ENCODE measurements at regions not wholly inside any gene's neighbourhood (a gene's known extent, or its start where the extent isn't known, plus 50 kb on each side); places are given as distances from the start of the nearest gene placed in this dataset.
"Not testable (repeated sequence)": the region's sequence is repeated elsewhere in the genome, so short reads cannot be mapped to it uniquely, and the experiment has no call there.

DNA sequence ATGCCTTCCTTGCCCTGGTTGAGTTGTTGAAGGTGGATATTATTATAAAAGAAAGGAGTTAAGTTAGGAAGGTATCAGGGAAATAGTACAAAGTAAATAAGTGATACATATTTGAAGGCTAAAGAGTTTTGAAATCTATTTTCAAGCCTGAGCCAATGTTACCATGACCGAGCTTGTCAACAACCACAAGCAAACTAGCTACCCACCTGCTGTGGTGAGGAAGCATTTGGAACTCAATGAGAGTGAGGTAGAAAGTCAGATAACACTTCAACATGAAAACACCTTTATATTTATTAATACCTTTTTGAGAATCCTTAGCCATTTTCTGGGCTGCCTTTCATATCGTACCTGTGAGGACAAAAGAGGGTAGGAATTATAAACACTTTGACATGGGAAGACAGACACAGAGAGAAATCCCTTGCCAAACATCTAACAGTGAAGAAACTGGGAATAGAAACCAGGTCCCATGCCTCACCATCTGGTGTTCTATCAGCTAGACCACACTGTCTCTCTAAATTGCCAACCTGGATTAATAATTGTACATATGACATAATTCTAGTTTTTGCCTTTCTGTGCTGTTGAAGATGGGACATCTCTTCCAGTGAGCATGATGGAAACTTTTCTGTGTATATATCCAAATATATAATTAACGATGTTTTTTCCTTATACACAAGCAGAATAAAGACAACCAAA is 606.4 kb upstream of the NR3C2 start:
- no peak overlapping the region for H3K4me3 Mint-ChIP-seq (ENCODE audit: unreplicated experiment)
- H3K9me3 Mint-ChIP-seq (ENCODE audit: unreplicated experiment), result no peaks in the 10 kb centered on the region
- no peaks in the 10 kb centered on the region for H3K4me1 Mint-ChIP-seq (ENCODE audit: low read depth, unreplicated experiment)
- Histone ChIP-seq H3K4me1 (no peaks in the 10 kb centered on the region), H3K4me3 (ENCODE audit: low read depth, low read length) (no peak overlapping the region), H3K36me3 (ENCODE audit: control insufficient read depth, insufficient read depth, low read length) (no peaks in the 10 kb centered on the region), H3K9me3 (no peaks in the 10 kb centered on the region), H3K27me3 (replicated peaks; ENCODE audit: control insufficient read depth, insufficient read depth, low read length) (no peaks in the 10 kb centered on the region)
- TF ChIP-seq, protein P1, sequence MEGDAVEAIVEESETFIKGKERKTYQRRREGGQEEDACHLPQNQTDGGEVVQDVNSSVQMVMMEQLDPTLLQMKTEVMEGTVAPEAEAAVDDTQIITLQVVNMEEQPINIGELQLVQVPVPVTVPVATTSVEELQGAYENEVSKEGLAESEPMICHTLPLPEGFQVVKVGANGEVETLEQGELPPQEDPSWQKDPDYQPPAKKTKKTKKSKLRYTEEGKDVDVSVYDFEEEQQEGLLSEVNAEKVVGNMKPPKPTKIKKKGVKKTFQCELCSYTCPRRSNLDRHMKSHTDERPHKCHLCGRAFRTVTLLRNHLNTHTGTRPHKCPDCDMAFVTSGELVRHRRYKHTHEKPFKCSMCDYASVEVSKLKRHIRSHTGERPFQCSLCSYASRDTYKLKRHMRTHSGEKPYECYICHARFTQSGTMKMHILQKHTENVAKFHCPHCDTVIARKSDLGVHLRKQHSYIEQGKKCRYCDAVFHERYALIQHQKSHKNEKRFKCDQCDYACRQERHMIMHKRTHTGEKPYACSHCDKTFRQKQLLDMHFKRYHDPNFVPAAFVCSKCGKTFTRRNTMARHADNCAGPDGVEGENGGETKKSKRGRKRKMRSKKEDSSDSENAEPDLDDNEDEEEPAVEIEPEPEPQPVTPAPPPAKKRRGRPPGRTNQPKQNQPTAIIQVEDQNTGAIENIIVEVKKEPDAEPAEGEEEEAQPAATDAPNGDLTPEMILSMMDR (IDR thresholded peaks at IDR 0.05; ENCODE audit: insufficient read depth in 1 of 2, low read depth in 1 of 2, low read length in 1 of 2, severe bottlenecking in 1 of 2, unreplicated experiment in 1 of 2), result no peak
- ChIA-PET CTCF (no interaction called here), POLR2A (no interaction called here)
- intact Hi-C loops (cut with micrococcal nuclease; ENCODE audit: unreplicated experiment), result no loop called here
- no TSS peak for BruUV-seq (replicated peaks)
- H3K36me3 Mint-ChIP-seq (ENCODE audit: insufficient read depth, unreplicated experiment), result no peaks in the 10 kb centered on the region
- H3K27ac Mint-ChIP-seq (ENCODE audit: unreplicated experiment), result no peak overlapping the region
- no peak for DNase-seq
- H3K27me3 Mint-ChIP-seq (ENCODE audit: insufficient read depth, unreplicated experiment), result peaks cover 5% of the 10 kb centered on the region

DNA sequence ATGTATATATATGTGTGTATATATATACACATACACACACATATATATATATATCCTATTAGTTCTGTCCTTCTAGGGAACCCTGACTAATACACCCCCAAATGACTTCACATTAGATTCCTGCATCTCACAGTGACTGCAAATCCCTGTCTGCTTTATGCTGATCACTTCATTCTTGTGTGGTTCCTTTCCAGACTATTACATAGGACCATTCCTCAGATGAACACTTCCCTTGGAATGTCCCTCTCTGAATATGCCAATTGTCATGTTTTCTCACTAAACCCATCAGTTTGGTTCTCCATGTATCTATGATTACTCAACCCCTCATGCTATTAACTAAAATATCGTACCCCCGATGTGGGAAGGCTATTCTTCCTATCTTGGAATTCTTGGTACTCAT is 605.2 kb upstream of the NR3C2 start:
- no peaks in the 10 kb centered on the region for H3K9me3 Mint-ChIP-seq (ENCODE audit: unreplicated experiment)
- Histone ChIP-seq H3K4me1 (no peaks in the 10 kb centered on the region), H3K27me3 (replicated peaks; ENCODE audit: control insufficient read depth, insufficient read depth, low read length) (no peaks in the 10 kb centered on the region), H3K9me3 (no peaks in the 10 kb centered on the region), H3K4me3 (ENCODE audit: low read depth, low read length) (no peak overlapping the region), H3K36me3 (ENCODE audit: control insufficient read depth, insufficient read depth, low read length) (no peaks in the 10 kb centered on the region)
- no TSS peak for BruUV-seq (replicated peaks)
- POLR2A ChIA-PET, result no interaction called here
- H3K36me3 Mint-ChIP-seq (ENCODE audit: insufficient read depth, unreplicated experiment), result no peaks in the 10 kb centered on the region
- H3K27me3 Mint-ChIP-seq (ENCODE audit: insufficient read depth, unreplicated experiment), result peaks cover 5% of the 10 kb centered on the region
- no peak overlapping the region for H3K27ac Mint-ChIP-seq (ENCODE audit: unreplicated experiment)
- TF ChIP-seq, protein P1 (IDR thresholded peaks at IDR 0.05; ENCODE audit: insufficient read depth in 1 of 2, low read depth in 1 of 2, low read length in 1 of 2, severe bottlenecking in 1 of 2, unreplicated experiment in 1 of 2), result no peak
- CTCF ChIA-PET, result no interaction called here
- H3K4me1 Mint-ChIP-seq (ENCODE audit: low read depth, unreplicated experiment), result no peaks in the 10 kb centered on the region
- intact Hi-C loops (cut with micrococcal nuclease; ENCODE audit: unreplicated experiment), result no loop called here
- H3K4me3 Mint-ChIP-seq (ENCODE audit: unreplicated experiment), result no peak overlapping the region
- no peak for DNase-seq

DNA sequence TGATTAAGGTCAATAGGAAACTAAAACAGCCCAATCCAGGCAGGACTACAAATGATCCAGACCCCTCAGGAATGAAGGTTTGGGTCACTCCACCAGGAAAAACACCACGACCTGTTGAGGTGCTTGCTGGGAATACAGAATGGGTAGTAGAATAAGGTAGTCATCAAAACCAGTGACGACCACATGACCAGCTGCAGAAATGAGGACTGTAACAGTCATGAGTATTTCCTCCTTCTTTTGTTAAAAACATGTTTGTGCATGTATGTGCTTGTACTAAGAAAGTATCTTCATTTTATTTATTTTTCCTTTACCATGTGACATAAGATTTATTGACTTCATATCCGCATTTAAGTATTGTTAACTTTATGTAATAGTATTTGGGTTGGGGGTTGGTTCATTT is 603.5 kb upstream of the NR3C2 start:
- Mint-ChIP-seq H3K36me3 (ENCODE audit: insufficient read depth, unreplicated experiment) (no peaks in the 10 kb centered on the region), H3K9me3 (ENCODE audit: unreplicated experiment) (no peaks in the 10 kb centered on the region), H3K4me1 (ENCODE audit: low read depth, unreplicated experiment) (no peaks in the 10 kb centered on the region), H3K4me3 (ENCODE audit: unreplicated experiment) (no peak overlapping the region), H3K27me3 (ENCODE audit: insufficient read depth, unreplicated experiment) (peaks cover 5% of the 10 kb centered on the region), H3K27ac (ENCODE audit: unreplicated experiment) (no peak overlapping the region)
- intact Hi-C loops (cut with micrococcal nuclease; ENCODE audit: unreplicated experiment), result no loop called here
- Histone ChIP-seq H3K36me3 (ENCODE audit: control insufficient read depth, insufficient read depth, low read length) (no peaks in the 10 kb centered on the region), H3K27me3 (replicated peaks; ENCODE audit: control insufficient read depth, insufficient read depth, low read length) (no peaks in the 10 kb centered on the region), H3K9me3 (no peaks in the 10 kb centered on the region), H3K4me1 (no peaks in the 10 kb centered on the region), H3K4me3 (ENCODE audit: low read depth, low read length) (no peak overlapping the region)
- TF ChIP-seq, protein P1 (IDR thresholded peaks at IDR 0.05; ENCODE audit: insufficient read depth in 1 of 2, low read depth in 1 of 2, low read length in 1 of 2, severe bottlenecking in 1 of 2, unreplicated experiment in 1 of 2), result no peak
- POLR2A ChIA-PET, result no interaction called here
- no TSS peak for BruUV-seq (replicated peaks)
- CTCF ChIA-PET, result no interaction called here
- no peak for DNase-seq

DNA sequence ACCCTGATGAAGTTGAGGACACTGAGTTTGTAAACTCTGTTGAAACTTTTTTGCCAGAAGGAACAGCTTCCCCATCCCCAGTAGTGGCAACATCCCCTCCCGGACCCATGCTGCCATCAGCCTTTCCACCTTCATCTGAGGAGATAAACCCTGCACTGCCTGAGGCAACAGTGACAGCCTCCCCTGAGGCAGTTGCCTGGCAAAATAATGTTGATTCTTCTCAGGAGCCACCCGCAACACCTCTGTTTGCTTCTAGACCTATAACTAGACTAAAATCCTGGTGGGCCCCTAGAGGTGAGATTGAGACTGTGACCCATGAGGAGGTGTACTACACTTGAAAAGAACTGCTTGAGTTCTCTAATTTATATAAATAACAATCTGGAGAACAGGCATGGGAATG is 597.6 kb upstream of the NR3C2 start:
- intact Hi-C loops (cut with micrococcal nuclease; ENCODE audit: unreplicated experiment); H3K4me3 Mint-ChIP-seq (ENCODE audit: unreplicated experiment): not testable (repeated sequence)

More for the DNA sequence above, 597.6 kb upstream of the NR3C2 start:
- CTCF ChIA-PET; H3K9me3 Mint-ChIP-seq (ENCODE audit: unreplicated experiment); H3K9me3 ChIP-seq; POLR2A ChIA-PET; H3K27ac Mint-ChIP-seq (ENCODE audit: unreplicated experiment); H3K4me1 ChIP-seq; H3K4me1 Mint-ChIP-seq (ENCODE audit: low read depth, unreplicated experiment); H3K27me3 Mint-ChIP-seq (ENCODE audit: insufficient read depth, unreplicated experiment); H3K4me3 ChIP-seq (ENCODE audit: low read depth, low read length); H3K27me3 ChIP-seq (replicated peaks; ENCODE audit: control insufficient read depth, insufficient read depth, low read length); H3K36me3 Mint-ChIP-seq (ENCODE audit: insufficient read depth, unreplicated experiment); H3K36me3 ChIP-seq (ENCODE audit: control insufficient read depth, insufficient read depth, low read length); DNase-seq; BruUV-seq (replicated peaks): not testable (repeated sequence)
